HG03575 (cell line): ENCODE measurements at regions not wholly inside any gene's neighbourhood (a gene's known extent, or its start where the extent isn't known, plus 50 kb on each side); places are given as distances from the start of the nearest gene placed in this dataset.

Experiments used
- ATAC-seq: cut with Tn5 transposase; IDR thresholded peaks from one replicate; pipeline ENCODE4 v1.9.1; 2021; ENCODE audit not compliant: unreplicated experiment, insufficient number of reproducible peaks, low FRiP score; ENCODE audit errors: extremely low read depth

- ATAC-seq = no peak
Observed at GRCh38 chr9:87282538-87282937, 215.1 kb upstream of the DAPK1 start.

GRCh38 chr9:87283585-87283984, 214.1 kb upstream of the DAPK1 start:
- ATAC-seq = no peak

GRCh38 chr9:87285183-87285850, 212.3 kb upstream of the DAPK1 start:
- no peak for ATAC-seq

GRCh38 chr9:87286506-87286905, 211.2 kb upstream of the DAPK1 start:
- no peak for ATAC-seq

GRCh38 chr9:87290241-87291052, 207.2 kb upstream of the DAPK1 start:
- ATAC-seq = no peak

GRCh38 chr9:87292449-87293191, 205.0 kb upstream of the DAPK1 start:
- ATAC-seq = no peak

GRCh38 chr9:87294126-87294525, 203.5 kb upstream of the DAPK1 start:
- no peak for ATAC-seq

- ATAC-seq = no peak
Observed at GRCh38 chr9:87300915-87301314, 196.8 kb upstream of the DAPK1 start.

GRCh38 chr9:87301371-87301770, 196.3 kb upstream of the DAPK1 start:
- ATAC-seq = no peak

GRCh38 chr9:87305151-87305550, 192.5 kb upstream of the DAPK1 start:
- no peak for ATAC-seq

GRCh38 chr9:87306006-87306405, 191.7 kb upstream of the DAPK1 start:
- ATAC-seq = no peak

GRCh38 chr9:87307848-87308247, 189.8 kb upstream of the DAPK1 start:
- ATAC-seq = no peak

GRCh38 chr9:87309236-87309635, 188.4 kb upstream of the DAPK1 start:
- ATAC-seq = no peak

- no peak for ATAC-seq
Observed at GRCh38 chr9:87310827-87311523, 186.7 kb upstream of the DAPK1 start.

GRCh38 chr9:87319656-87320055, 178.0 kb upstream of the DAPK1 start:
- ATAC-seq = no peak

GRCh38 chr9:87320146-87320884, 177.4 kb upstream of the DAPK1 start:
- no peak for ATAC-seq

- ATAC-seq = no peak
Observed at GRCh38 chr9:87322840-87323635, 174.6 kb upstream of the DAPK1 start.

GRCh38 chr9:87323928-87324327, 173.7 kb upstream of the DAPK1 start:
- no peak for ATAC-seq
